H9 (cell line): ENCODE measurements at regions not wholly inside any gene's neighbourhood (a gene's known extent, or its start where the extent isn't known, plus 50 kb on each side); places are given as distances from the start of the nearest gene placed in this dataset.
A peak's percentile ranks its signal among the peaks of the same experiment; 100 is the strongest.

ENCODE experiments used
- DNase-seq: peaks from one replicate; pipeline ENCODE4 v3.0.0-alpha.2; 2017
- H2AFZ ChIP-seq: one replicate; pipeline ENCODE4 v1.6.1; 2013; ENCODE audit warnings: mild to moderate bottlenecking, low read length, control low read depth, moderate library complexity
- H2AK5ac ChIP-seq: 2 replicates; pipeline ENCODE4 v1.6.1; 2013; ENCODE audit warnings: low read length, control low read depth, mixed read lengths; ENCODE audit not compliant: insufficient read length
- H2BK120ac ChIP-seq: one replicate; pipeline ENCODE4 v1.6.1; 2013; ENCODE audit warnings: low read depth, mild to moderate bottlenecking, low read length, control low read depth, inconsistent platforms; ENCODE audit not compliant: poor library complexity, severe bottlenecking
- H2BK12ac ChIP-seq: 2 replicates; pipeline ENCODE4 v1.6.1; 2013; ENCODE audit warnings: low read length, control low read depth, mixed read lengths, low read depth; ENCODE audit not compliant: insufficient read length
- H2BK15ac ChIP-seq: 2 replicates; pipeline ENCODE4 v1.6.1; 2013; ENCODE audit warnings: low read depth, low read length, control low read depth
- H2BK20ac ChIP-seq: one replicate; pipeline ENCODE4 v1.6.1; 2013; ENCODE audit warnings: low read depth, mild to moderate bottlenecking, low read length, control low read depth, inconsistent platforms; ENCODE audit not compliant: poor library complexity, severe bottlenecking
- H2BK5ac ChIP-seq: 2 replicates; pipeline ENCODE4 v1.6.1; 2013; ENCODE audit warnings: low read length, control low read depth, mixed read lengths; ENCODE audit not compliant: insufficient read length
- H3K14ac ChIP-seq: 2 replicates; pipeline ENCODE4 v1.6.1; 2013; ENCODE audit warnings: low read length, control low read depth; ENCODE audit not compliant: insufficient read depth
- H3K18ac ChIP-seq: 2 replicates; pipeline ENCODE4 v1.6.1; 2013; ENCODE audit warnings: low read depth, mild to moderate bottlenecking, mixed read lengths, low read length, control low read depth; ENCODE audit not compliant: insufficient read length
- H3K23ac ChIP-seq: 2 replicates; pipeline ENCODE4 v1.6.1; 2013; ENCODE audit warnings: low read length, control low read depth, mixed read lengths, low read depth; ENCODE audit not compliant: insufficient read length
- H3K23me2 ChIP-seq: 2 replicates; pipeline ENCODE4 v1.6.1; 2013; ENCODE audit warnings: low read depth, mild to moderate bottlenecking, mixed read lengths, low read length, control low read depth; ENCODE audit not compliant: insufficient read length, poor library complexity, severe bottlenecking
- H3K27ac ChIP-seq: 2 replicates; pipeline ENCODE4 v1.5.1; 2013; ENCODE audit warnings: low read length, control low read depth, mixed read lengths, low read depth; ENCODE audit not compliant: insufficient read length
- H3K27me3 ChIP-seq: 2 replicates; pipeline ENCODE4 v1.6.1; 2013; ENCODE audit warnings: low read length, control low read depth, inconsistent platforms; ENCODE audit not compliant: insufficient read depth
- H3K4ac ChIP-seq: 2 replicates; pipeline ENCODE4 v1.6.1; 2013; ENCODE audit warnings: low read depth, mild to moderate bottlenecking, control low read depth, inconsistent platforms, low read length, moderate library complexity
- H3K4me1 ChIP-seq: 2 replicates; pipeline ENCODE4 v1.6.1; 2013; ENCODE audit warnings: low read length, control low read depth, inconsistent platforms; ENCODE audit not compliant: insufficient read depth
- H3K4me2 ChIP-seq: 2 replicates; pipeline ENCODE4 v1.6.1; 2013; ENCODE audit warnings: low read length, control low read depth, mixed read lengths; ENCODE audit not compliant: insufficient read length, insufficient read depth
- H3K56ac ChIP-seq: 2 replicates; pipeline ENCODE4 v1.6.1; 2013; ENCODE audit warnings: low read depth, mild to moderate bottlenecking, mixed read lengths, low read length, control low read depth; ENCODE audit not compliant: insufficient read length
- H3K79me1 ChIP-seq: 2 replicates; pipeline ENCODE4 v1.6.1; 2013; ENCODE audit warnings: low read depth, mild to moderate bottlenecking, moderate library complexity, low read length, control low read depth, inconsistent platforms; ENCODE audit not compliant: insufficient read depth, poor library complexity, severe bottlenecking
- H3K79me2 ChIP-seq: 2 replicates; pipeline ENCODE4 v1.6.1; 2013; ENCODE audit warnings: low read length, control low read depth, inconsistent platforms; ENCODE audit not compliant: insufficient read depth
- H3K9ac ChIP-seq: 2 replicates; pipeline ENCODE4 v1.6.1; 2013; ENCODE audit warnings: low read length, control low read depth, mixed read lengths; ENCODE audit not compliant: insufficient read length; ENCODE audit errors: extremely low read depth
- H3K9me3 ChIP-seq: one replicate; pipeline ENCODE4 v1.6.1; 2013; ENCODE audit warnings: low read depth, low read length, inconsistent platforms; ENCODE audit not compliant: control insufficient read depth
- H3T11ph ChIP-seq: one replicate; pipeline ENCODE4 v1.6.1; 2013; ENCODE audit warnings: mild to moderate bottlenecking, low read length, control low read depth, inconsistent platforms
- H4K20me1 ChIP-seq: one replicate; pipeline ENCODE4 v1.6.1; 2013; ENCODE audit not compliant: control insufficient read depth, insufficient read length, insufficient read depth
- H4K5ac ChIP-seq: 2 replicates; pipeline ENCODE4 v1.6.1; 2013; ENCODE audit warnings: low read depth, mild to moderate bottlenecking, mixed read lengths, low read length, control low read depth; ENCODE audit not compliant: insufficient read length
- H4K8ac ChIP-seq: replicated peaks from 2 replicates; pipeline ENCODE4 v1.6.1; 2013; ENCODE audit warnings: low read length, control low read depth, mixed read lengths, low read depth; ENCODE audit not compliant: insufficient read length
- H4K91ac ChIP-seq: 2 replicates; pipeline ENCODE4 v1.6.1; 2013; ENCODE audit warnings: low read depth, mild to moderate bottlenecking, moderate library complexity, mixed read lengths, low read length, control low read depth; ENCODE audit not compliant: insufficient read length
- H3K27ac Mint-ChIP-seq, 3 experiments: 2 replicates in 2 of 3; 3 replicates in 1 of 3; pipeline ENCODE4 v1.8.0; 2020 to 2021; ENCODE audit warnings: mixed read lengths in 3 of 3, mild to moderate bottlenecking in 1 of 3, moderate library complexity in 1 of 3
- H3K27me3 Mint-ChIP-seq: 2 replicates; pipeline ENCODE4 v1.8.0; 2021; ENCODE audit warnings: low read depth, mild to moderate bottlenecking, moderate library complexity, mixed read lengths
- H3K36me3 Mint-ChIP-seq, 3 experiments: 2 replicates in 2 of 3; 3 replicates in 1 of 3; pipeline ENCODE4 v1.8.0; 2020 to 2021; ENCODE audit warnings: low read depth in 3 of 3, mixed read lengths in 3 of 3; ENCODE audit not compliant: insufficient read depth in 1 of 3
- H3K4me1 Mint-ChIP-seq, 2 experiments: 2 replicates each; pipeline ENCODE4 v1.8.0; 2020; ENCODE audit warnings: mixed read lengths in 2 of 2
- H3K4me3 Mint-ChIP-seq, 2 experiments: 2 replicates in 1 of 2; 3 replicates in 1 of 2; pipeline ENCODE4 v1.8.0; 2020 to 2021; ENCODE audit warnings: mild to moderate bottlenecking in 2 of 2, mixed read lengths in 2 of 2, moderate library complexity in 1 of 2
- H3K9me3 Mint-ChIP-seq, 2 experiments: 2 replicates in 1 of 2; 3 replicates in 1 of 2; pipeline ENCODE4 v1.8.0; 2020; ENCODE audit warnings: mild to moderate bottlenecking in 2 of 2, mixed read lengths in 2 of 2, moderate library complexity in 1 of 2
- WGBS: extraction: QIAGEN DNeasy Blood & Tissue Kit; methylation state at CpG from one replicate; pipeline ENCODE4 v1.1.7; 2013; ENCODE audit warnings: missing lambda C conversion rate, low lambda C conversion rate, mixed read lengths; ENCODE audit not compliant: insufficient read length; ENCODE audit errors: extremely low coverage; 5-methylcytosine and 5-hydroxymethylcytosine counted together
- TF ChIP-seq, protein P1 (sequence below): fragments of 200-600 bp; sonication (generic); conservative IDR thresholded peaks from 3 replicates; pipeline ENCODE4 v1.8.0; 2021; ENCODE audit warnings: antibody characterized with exemption, mild to moderate bottlenecking

DNA sequence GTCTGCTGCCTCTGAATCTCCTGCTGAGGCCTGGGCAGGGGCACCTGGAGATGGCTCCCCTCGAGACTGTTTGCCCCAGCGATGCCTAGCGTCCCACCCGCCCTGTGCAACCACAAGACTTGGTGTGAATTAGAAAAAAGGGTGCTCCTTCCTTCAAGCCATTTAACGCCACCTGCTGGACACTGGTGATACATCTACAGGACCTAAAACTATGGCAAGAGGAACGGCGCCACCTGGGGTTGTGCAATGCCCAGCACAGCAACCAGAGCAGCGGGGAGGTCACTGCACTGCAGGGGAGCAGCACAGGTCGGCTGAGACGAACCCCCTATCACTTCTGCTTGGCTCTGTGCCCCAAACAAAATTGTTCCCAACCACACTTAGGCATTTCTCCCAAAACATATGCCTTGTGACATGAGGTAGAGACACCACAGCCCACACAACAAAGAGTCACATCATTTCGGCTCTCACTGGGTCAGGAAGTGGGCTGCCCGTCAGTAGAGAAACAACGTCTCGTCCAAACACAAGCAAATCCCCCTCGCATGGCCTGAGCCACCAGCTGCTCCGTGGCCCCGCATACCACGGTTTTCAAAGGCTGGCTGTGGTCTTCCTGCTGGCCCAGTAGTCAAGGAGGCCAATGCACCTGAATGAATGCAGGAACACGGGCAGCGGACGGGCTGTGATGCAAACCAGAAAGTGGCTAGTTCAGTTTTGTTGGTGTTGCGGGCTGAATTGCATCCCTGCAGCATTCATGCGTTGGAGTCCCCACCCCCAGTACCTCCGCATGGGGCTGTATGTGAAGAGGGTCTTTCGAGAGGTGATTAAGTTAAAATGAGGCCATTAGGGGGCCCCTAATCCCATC lies 171.9 kb downstream of the SHANK2 start:
- no peak overlapping the region for H2BK20ac ChIP-seq
- TF ChIP-seq, protein P1, sequence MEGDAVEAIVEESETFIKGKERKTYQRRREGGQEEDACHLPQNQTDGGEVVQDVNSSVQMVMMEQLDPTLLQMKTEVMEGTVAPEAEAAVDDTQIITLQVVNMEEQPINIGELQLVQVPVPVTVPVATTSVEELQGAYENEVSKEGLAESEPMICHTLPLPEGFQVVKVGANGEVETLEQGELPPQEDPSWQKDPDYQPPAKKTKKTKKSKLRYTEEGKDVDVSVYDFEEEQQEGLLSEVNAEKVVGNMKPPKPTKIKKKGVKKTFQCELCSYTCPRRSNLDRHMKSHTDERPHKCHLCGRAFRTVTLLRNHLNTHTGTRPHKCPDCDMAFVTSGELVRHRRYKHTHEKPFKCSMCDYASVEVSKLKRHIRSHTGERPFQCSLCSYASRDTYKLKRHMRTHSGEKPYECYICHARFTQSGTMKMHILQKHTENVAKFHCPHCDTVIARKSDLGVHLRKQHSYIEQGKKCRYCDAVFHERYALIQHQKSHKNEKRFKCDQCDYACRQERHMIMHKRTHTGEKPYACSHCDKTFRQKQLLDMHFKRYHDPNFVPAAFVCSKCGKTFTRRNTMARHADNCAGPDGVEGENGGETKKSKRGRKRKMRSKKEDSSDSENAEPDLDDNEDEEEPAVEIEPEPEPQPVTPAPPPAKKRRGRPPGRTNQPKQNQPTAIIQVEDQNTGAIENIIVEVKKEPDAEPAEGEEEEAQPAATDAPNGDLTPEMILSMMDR: peak; percentile 94
- H4K5ac ChIP-seq: no peak overlapping the region
- no peak overlapping the region for H2AFZ ChIP-seq
- no peak overlapping the region for H3K23ac ChIP-seq
- no peak overlapping the region for H3K4ac ChIP-seq
- peak; percentile 80 for DNase-seq
- no peak overlapping the region for H2BK5ac ChIP-seq
- H2AK5ac ChIP-seq: no peak overlapping the region
- Mint-ChIP-seq H3K27ac (no peak overlapping the region; a peak in 2 of 7 replicates), H3K4me1 (peaks cover 18 to 19% of the 10 kb centered on the region in 2 experiments), H3K36me3 (peaks cover 20 to 38% (median 35%) of the 10 kb centered on the region in 3 experiments), H3K4me3 (no peak overlapping the region), H3K9me3 (peaks cover 17 to 21% of the 10 kb centered on the region in 2 experiments), H3K27me3 (peaks cover 1% of the 10 kb centered on the region; the same call in 1 of the 2 replicates)
- H3K4me1 ChIP-seq: no peaks in the 10 kb centered on the region
- no peak overlapping the region for H3K56ac ChIP-seq
- no peak overlapping the region for H3K9ac ChIP-seq
- no peak overlapping the region for H4K8ac ChIP-seq
- no peaks in the 10 kb centered on the region for H3K79me1 ChIP-seq
- no peak overlapping the region for H3K14ac ChIP-seq
- H3T11ph ChIP-seq: no peak overlapping the region
- H3K23me2 ChIP-seq: no peaks in the 10 kb centered on the region
- H3K4me2 ChIP-seq: no peak overlapping the region
- H2BK15ac ChIP-seq: no peak overlapping the region
- H3K27ac ChIP-seq: no peak overlapping the region
- no peak overlapping the region for H2BK12ac ChIP-seq
- H3K79me2 ChIP-seq: no peaks in the 10 kb centered on the region
- no peaks in the 10 kb centered on the region for H4K20me1 ChIP-seq
- H3K9me3 ChIP-seq: peaks cover 8% of the 10 kb centered on the region
- H4K91ac ChIP-seq: no peak overlapping the region
- no peaks in the 10 kb centered on the region for H3K27me3 ChIP-seq
- H3K18ac ChIP-seq: no peak overlapping the region
- no peak overlapping the region for H2BK120ac ChIP-seq
- no CpG with 5 or more reads among the region's 25 CpGs for WGBS
